ENCODE measurements at regions not wholly inside any gene's neighbourhood (a gene's known extent, or its start where the extent isn't known, plus 50 kb on each side); places are given as distances from the start of the nearest gene placed in this dataset.

DNA sequence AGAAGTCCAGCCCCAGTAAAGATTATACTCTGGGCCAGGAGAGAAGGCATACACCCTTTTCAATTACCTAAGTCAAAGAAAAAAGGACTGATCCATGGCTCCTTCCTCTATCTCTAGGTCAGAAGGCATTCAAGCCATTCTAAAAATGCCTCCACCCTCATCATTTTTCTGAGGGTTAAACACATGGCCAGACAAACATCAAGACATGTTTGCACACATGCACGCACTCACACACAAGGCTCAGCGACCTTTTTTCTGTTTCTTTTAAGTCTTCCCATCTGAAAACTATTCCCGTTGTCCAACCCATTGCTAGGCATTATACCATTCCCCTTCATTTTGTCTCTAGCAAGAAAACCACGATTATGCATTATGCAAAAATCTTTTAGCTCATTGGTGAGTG is 126.6 kb downstream of the EN1 start:
- Mint-ChIP-seq H3K9me3 (ENCODE audit: unreplicated experiment) (no peaks in the 10 kb centered on the region), H3K4me3 (ENCODE audit: unreplicated experiment) (no peak overlapping the region), H3K27me3 (ENCODE audit: insufficient read depth, unreplicated experiment) (peaks cover 20% of the 10 kb centered on the region), H3K36me3 (ENCODE audit: insufficient read depth, unreplicated experiment) (no peaks in the 10 kb centered on the region), H3K27ac (ENCODE audit: unreplicated experiment) (no peak overlapping the region), H3K4me1 (ENCODE audit: low read depth, unreplicated experiment) (no peaks in the 10 kb centered on the region)
- ChIA-PET CTCF (no interaction called here), POLR2A (no interaction called here)
- intact Hi-C loops (cut with micrococcal nuclease; ENCODE audit: unreplicated experiment) = no loop called here
- Histone ChIP-seq H3K4me1 (no peaks in the 10 kb centered on the region), H3K27me3 (replicated peaks; ENCODE audit: control insufficient read depth, insufficient read depth, low read length) (no peaks in the 10 kb centered on the region), H3K36me3 (ENCODE audit: control insufficient read depth, insufficient read depth, low read length) (no peaks in the 10 kb centered on the region), H3K9me3 (no peaks in the 10 kb centered on the region), H3K4me3 (ENCODE audit: low read depth, low read length) (no peak overlapping the region)
- BruUV-seq (replicated peaks) = no TSS peak
- TF ChIP-seq, protein P1, sequence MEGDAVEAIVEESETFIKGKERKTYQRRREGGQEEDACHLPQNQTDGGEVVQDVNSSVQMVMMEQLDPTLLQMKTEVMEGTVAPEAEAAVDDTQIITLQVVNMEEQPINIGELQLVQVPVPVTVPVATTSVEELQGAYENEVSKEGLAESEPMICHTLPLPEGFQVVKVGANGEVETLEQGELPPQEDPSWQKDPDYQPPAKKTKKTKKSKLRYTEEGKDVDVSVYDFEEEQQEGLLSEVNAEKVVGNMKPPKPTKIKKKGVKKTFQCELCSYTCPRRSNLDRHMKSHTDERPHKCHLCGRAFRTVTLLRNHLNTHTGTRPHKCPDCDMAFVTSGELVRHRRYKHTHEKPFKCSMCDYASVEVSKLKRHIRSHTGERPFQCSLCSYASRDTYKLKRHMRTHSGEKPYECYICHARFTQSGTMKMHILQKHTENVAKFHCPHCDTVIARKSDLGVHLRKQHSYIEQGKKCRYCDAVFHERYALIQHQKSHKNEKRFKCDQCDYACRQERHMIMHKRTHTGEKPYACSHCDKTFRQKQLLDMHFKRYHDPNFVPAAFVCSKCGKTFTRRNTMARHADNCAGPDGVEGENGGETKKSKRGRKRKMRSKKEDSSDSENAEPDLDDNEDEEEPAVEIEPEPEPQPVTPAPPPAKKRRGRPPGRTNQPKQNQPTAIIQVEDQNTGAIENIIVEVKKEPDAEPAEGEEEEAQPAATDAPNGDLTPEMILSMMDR (IDR thresholded peaks at IDR 0.05; ENCODE audit: insufficient read depth in 1 of 2, low read depth in 1 of 2, low read length in 1 of 2, severe bottlenecking in 1 of 2, unreplicated experiment in 1 of 2) = no peak
- DNase-seq = no peak

DNA sequence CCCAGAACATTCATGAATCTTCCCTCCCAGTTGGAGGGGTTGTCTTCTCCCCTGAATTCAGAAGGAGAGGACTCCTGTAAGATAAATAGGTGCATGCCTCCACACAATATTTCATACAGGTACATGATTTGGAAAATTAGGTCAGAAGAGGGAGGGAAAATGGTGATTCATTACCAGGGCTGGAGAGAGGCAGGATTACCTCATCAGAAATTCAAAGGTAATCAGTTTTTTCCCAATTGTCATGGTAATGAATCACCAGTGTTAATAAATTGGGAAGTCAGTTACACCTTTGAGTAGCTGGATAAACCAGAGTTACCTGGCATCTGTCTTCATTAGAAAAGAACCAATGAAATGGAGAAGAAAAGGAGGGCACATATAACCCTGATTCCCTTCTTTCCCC is 128.5 kb downstream of the EN1 start:
- Histone ChIP-seq H3K4me1 (no peaks in the 10 kb centered on the region), H3K36me3 (ENCODE audit: control insufficient read depth, insufficient read depth, low read length) (no peaks in the 10 kb centered on the region), H3K27me3 (replicated peaks; ENCODE audit: control insufficient read depth, insufficient read depth, low read length) (no peaks in the 10 kb centered on the region), H3K4me3 (ENCODE audit: low read depth, low read length) (no peak overlapping the region), H3K9me3 (no peaks in the 10 kb centered on the region)
- POLR2A ChIA-PET = no interaction called here
- intact Hi-C loops (cut with micrococcal nuclease; ENCODE audit: unreplicated experiment) = no loop called here
- Mint-ChIP-seq H3K4me3 (ENCODE audit: unreplicated experiment) (no peak overlapping the region), H3K4me1 (ENCODE audit: low read depth, unreplicated experiment) (no peaks in the 10 kb centered on the region), H3K36me3 (ENCODE audit: insufficient read depth, unreplicated experiment) (no peaks in the 10 kb centered on the region), H3K9me3 (ENCODE audit: unreplicated experiment) (no peaks in the 10 kb centered on the region), H3K27me3 (ENCODE audit: insufficient read depth, unreplicated experiment) (peaks cover 23% of the 10 kb centered on the region), H3K27ac (ENCODE audit: unreplicated experiment) (no peak overlapping the region)
- TF ChIP-seq, protein P1 (IDR thresholded peaks at IDR 0.05; ENCODE audit: insufficient read depth in 1 of 2, low read depth in 1 of 2, low read length in 1 of 2, severe bottlenecking in 1 of 2, unreplicated experiment in 1 of 2) = no peak
- no TSS peak for BruUV-seq (replicated peaks)
- DNase-seq = no peak
- CTCF ChIA-PET = no interaction called here

DNA sequence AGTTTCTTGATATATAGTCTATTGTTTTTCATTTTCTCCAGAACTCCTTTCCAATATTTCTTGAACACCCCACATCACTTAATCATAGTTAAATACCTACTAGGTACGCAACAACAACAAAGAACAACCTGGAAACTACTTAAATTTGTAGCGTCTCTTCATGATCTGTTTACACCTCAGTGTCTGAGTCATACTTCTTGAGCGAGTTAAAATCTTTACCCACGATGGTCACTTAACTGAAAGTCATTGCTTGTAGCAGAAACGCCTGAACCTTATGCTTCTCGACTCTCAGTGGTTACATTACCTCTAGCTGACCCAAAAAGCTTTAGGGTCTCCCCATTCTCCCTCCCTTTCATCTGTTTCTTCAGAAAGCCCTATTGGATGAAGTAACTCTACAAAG is 131.3 kb downstream of the EN1 start:
- ChIA-PET POLR2A (no interaction called here), CTCF (no interaction called here)
- no peaks in the 10 kb centered on the region for H3K36me3 Mint-ChIP-seq (ENCODE audit: insufficient read depth, unreplicated experiment)
- H3K36me3 ChIP-seq (ENCODE audit: control insufficient read depth, insufficient read depth, low read length) = no peaks in the 10 kb centered on the region
- H3K4me3 Mint-ChIP-seq (ENCODE audit: unreplicated experiment) = no peak overlapping the region
- BruUV-seq (replicated peaks) = no TSS peak
- H3K9me3 Mint-ChIP-seq (ENCODE audit: unreplicated experiment) = no peaks in the 10 kb centered on the region
- no peaks in the 10 kb centered on the region for H3K4me1 ChIP-seq
- TF ChIP-seq, protein P1 (IDR thresholded peaks at IDR 0.05; ENCODE audit: insufficient read depth in 1 of 2, low read depth in 1 of 2, low read length in 1 of 2, severe bottlenecking in 1 of 2, unreplicated experiment in 1 of 2) = no peak
- peaks cover 17% of the 10 kb centered on the region for H3K27me3 Mint-ChIP-seq (ENCODE audit: insufficient read depth, unreplicated experiment)
- no peaks in the 10 kb centered on the region for H3K4me1 Mint-ChIP-seq (ENCODE audit: low read depth, unreplicated experiment)
- intact Hi-C loops (cut with micrococcal nuclease; ENCODE audit: unreplicated experiment) = no loop called here
- DNase-seq = no peak
- H3K4me3 ChIP-seq (ENCODE audit: low read depth, low read length) = no peak overlapping the region
- no peak overlapping the region for H3K27ac Mint-ChIP-seq (ENCODE audit: unreplicated experiment)
- H3K9me3 ChIP-seq = no peaks in the 10 kb centered on the region
- H3K27me3 ChIP-seq (replicated peaks; ENCODE audit: control insufficient read depth, insufficient read depth, low read length) = no peaks in the 10 kb centered on the region

Measured in Caco-2 (cell line).